Stimulated activated naive CD8-positive, alpha-beta T cell treated with anti-CD3 and anti-CD28 coated beads, Interleukin-15, amount 100 ng/mL, for 72 hours (primary cell): ENCODE measurements at regions not wholly inside any gene's neighbourhood (a gene's known extent, or its start where the extent isn't known, plus 50 kb on each side); places are given as distances from the start of the nearest gene placed in this dataset.
"Not testable (repeated sequence)": the region's sequence is repeated elsewhere in the genome, so short reads cannot be mapped to it uniquely, and the experiment has no call there.

Source experiments
- ATAC-seq: fragments of 150-1000 bp; cut with Tn5 transposase; 2 replicates; pipeline ENCODE4 v1.10.0; 2021; ENCODE audit warnings: mild to moderate bottlenecking, moderate library complexity
- DNase-seq, 2 donors: peaks; one replicate each; pipeline ENCODE4 v3.0.0; 2021 to 2022
- H3K27ac Mint-ChIP-seq, 2 donors: one replicate each; pipeline ENCODE4 v1.8.0; 2022; ENCODE audit warnings: mild to moderate bottlenecking in 2 of 2, mixed read lengths in 2 of 2, moderate library complexity in 2 of 2
- H3K27me3 Mint-ChIP-seq: one replicate; pipeline ENCODE4 v1.8.0; 2022; ENCODE audit warnings: mixed read lengths
- H3K4me1 Mint-ChIP-seq: one replicate; pipeline ENCODE4 v1.8.0; 2022; ENCODE audit warnings: mild to moderate bottlenecking, mixed read lengths
- H3K4me3 Mint-ChIP-seq, 2 donors: one replicate each; pipeline ENCODE4 v1.8.0; 2022; ENCODE audit warnings: mild to moderate bottlenecking in 2 of 2, mixed read lengths in 2 of 2, moderate library complexity in 1 of 2
- H3K9me3 Mint-ChIP-seq, 2 donors: one replicate each; pipeline ENCODE4 v1.8.0; 2022; ENCODE audit warnings: mixed read lengths in 2 of 2

DNA sequence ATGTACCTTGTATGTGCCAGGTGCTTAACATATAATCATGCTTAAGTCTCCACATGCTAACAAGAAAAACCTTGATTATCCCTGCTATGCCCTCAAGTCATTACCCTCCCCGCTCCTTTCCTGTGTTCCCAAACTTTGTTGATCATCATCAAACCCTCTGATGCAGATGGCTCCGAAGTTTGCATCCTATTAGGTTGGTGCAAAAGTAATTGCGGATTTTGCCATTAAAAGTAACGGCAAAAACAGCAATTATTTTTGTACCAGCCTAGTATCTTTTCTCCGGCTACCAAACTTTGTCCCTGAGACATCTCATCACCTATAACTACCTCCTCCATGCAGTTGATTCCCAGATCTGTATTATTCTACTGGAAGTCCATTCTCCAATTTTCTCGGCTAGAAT, 142.6 kb downstream of the OTOP1 start:
- ATAC-seq, H3K27ac Mint-ChIP-seq, DNase-seq, H3K4me3 Mint-ChIP-seq, H3K9me3 Mint-ChIP-seq, H3K4me1 Mint-ChIP-seq: not testable (repeated sequence)
- peaks cover 37% of the 10 kb centered on the region for H3K27me3 Mint-ChIP-seq

- H3K27ac Mint-ChIP-seq, H3K4me3 Mint-ChIP-seq, H3K9me3 Mint-ChIP-seq, H3K4me1 Mint-ChIP-seq, ATAC-seq, DNase-seq: not testable (repeated sequence)
- peaks cover 17% of the 10 kb centered on the region for H3K27me3 Mint-ChIP-seq
Observed at GRCh38 chr4:4089716-4090419, 136.9 kb downstream of the OTOP1 start.

DNA sequence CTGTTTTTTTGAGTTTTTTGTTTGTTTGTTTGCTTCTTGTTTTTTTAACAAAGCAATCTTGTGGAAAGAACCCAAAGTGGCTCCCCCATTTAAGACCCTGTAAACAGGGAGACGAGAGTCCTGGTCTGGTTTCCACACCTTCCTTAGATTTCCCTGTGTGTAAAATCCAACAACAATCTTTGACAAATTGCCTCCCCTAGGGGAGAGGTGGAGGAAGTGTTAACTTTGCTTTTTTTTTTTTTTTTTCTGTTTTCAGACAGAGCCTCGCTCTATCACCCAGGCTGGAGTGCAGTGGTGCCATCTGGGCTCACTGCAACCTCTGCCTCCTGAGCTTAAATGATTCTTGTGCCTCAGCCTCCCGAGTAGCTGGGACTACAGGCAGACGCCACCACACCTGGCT, 136.0 kb downstream of the OTOP1 start:
- not testable (repeated sequence) for H3K4me1 Mint-ChIP-seq, H3K9me3 Mint-ChIP-seq, ATAC-seq, H3K4me3 Mint-ChIP-seq, H3K27ac Mint-ChIP-seq, H3K27me3 Mint-ChIP-seq, DNase-seq

GRCh38 chr4:4092159-4092558, 134.6 kb downstream of the OTOP1 start:
- not testable (repeated sequence) for DNase-seq, H3K27ac Mint-ChIP-seq, H3K4me1 Mint-ChIP-seq

GRCh38 chr4:4099610-4100009, 127.1 kb downstream of the OTOP1 start:
- H3K9me3 Mint-ChIP-seq, ATAC-seq, H3K27ac Mint-ChIP-seq, DNase-seq, H3K4me1 Mint-ChIP-seq, H3K4me3 Mint-ChIP-seq: not testable (repeated sequence)
- H3K27me3 Mint-ChIP-seq, result peaks cover 13% of the 10 kb centered on the region

More at GRCh38 chr4:4092159-4092558, 134.6 kb downstream of the OTOP1 start:
- H3K27me3 Mint-ChIP-seq, ATAC-seq, H3K9me3 Mint-ChIP-seq, H3K4me3 Mint-ChIP-seq: not testable (repeated sequence)

- Mint-ChIP-seq H3K27me3 (peaks cover 57% of the 10 kb centered on the region), H3K4me3 (peak overlapping the region; percentile 80 to 83), H3K4me1 (peaks cover 13% of the 10 kb centered on the region)
- H3K27ac Mint-ChIP-seq, H3K9me3 Mint-ChIP-seq, DNase-seq: not testable (repeated sequence)
- peak; percentile 52 for ATAC-seq
Observed at GRCh38 chr4:4106923-4107322, 119.8 kb downstream of the OTOP1 start.

- not testable (repeated sequence) for H3K9me3 Mint-ChIP-seq, H3K27ac Mint-ChIP-seq
- ATAC-seq (peak; percentile 45), DNase-seq (peak; percentile 29 to 79)
- peak overlapping the region in 1 of 2 donors; percentile 80 for H3K4me3 Mint-ChIP-seq
- H3K4me1 Mint-ChIP-seq, result peaks cover 13% of the 10 kb centered on the region
- peaks cover 51% of the 10 kb centered on the region for H3K27me3 Mint-ChIP-seq
Observed at GRCh38 chr4:4107411-4108107, 119.2 kb downstream of the OTOP1 start.

GRCh38 chr4:4115381-4115780, 111.3 kb downstream of the OTOP1 start:
- not testable (repeated sequence) for DNase-seq, H3K4me3 Mint-ChIP-seq, H3K27ac Mint-ChIP-seq, H3K4me1 Mint-ChIP-seq, H3K9me3 Mint-ChIP-seq, H3K27me3 Mint-ChIP-seq, ATAC-seq

DNA sequence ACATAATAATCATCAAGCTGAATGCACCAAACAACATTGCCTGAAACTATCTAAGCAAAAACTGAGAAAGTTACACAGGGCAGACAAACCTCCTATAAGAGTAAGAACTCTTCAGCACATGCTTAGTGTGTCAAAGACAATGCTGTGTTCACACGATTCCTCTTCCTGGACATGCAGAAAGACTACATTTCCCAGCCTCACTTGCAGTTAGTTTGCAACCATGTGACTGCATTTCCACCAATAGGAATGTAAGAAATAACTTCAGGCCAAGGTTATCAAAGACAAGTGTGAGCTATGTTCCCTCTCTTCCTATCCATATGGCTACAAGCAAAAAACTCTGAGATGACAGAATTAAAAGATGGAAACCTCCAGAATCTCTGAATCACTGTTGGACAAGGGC, 109.8 kb downstream of the OTOP1 start:
- DNase-seq, result not testable (repeated sequence)

GRCh38 chr4:4134368-4134767, 92.4 kb downstream of the OTOP1 start:
- not testable (repeated sequence) for H3K27ac Mint-ChIP-seq, H3K27me3 Mint-ChIP-seq, H3K9me3 Mint-ChIP-seq, H3K4me3 Mint-ChIP-seq, H3K4me1 Mint-ChIP-seq, ATAC-seq, DNase-seq

More for the DNA sequence above, 109.8 kb downstream of the OTOP1 start:
- H3K27me3 Mint-ChIP-seq, H3K4me1 Mint-ChIP-seq, H3K27ac Mint-ChIP-seq, H3K4me3 Mint-ChIP-seq, ATAC-seq, H3K9me3 Mint-ChIP-seq: not testable (repeated sequence)

DNA sequence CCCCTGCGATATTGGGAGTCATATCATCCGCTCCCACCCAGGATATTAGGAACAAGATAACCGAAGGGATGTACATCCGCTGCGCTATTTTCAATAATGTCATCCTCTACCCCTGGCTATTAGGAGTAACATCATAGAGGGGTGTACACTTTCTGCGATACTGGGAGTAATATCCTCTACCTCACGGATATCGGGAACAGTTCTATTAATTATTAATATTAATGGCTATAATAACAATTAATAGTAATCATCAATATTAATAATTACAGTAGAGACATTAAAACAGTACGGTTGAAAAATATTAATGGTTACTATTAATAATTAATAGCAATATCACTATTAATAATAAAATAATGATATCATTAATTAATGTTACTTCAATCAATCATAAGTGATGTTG, 90.1 kb downstream of the OTOP1 start:
- not testable (repeated sequence) for DNase-seq, H3K27ac Mint-ChIP-seq, ATAC-seq, H3K4me3 Mint-ChIP-seq, H3K4me1 Mint-ChIP-seq, H3K9me3 Mint-ChIP-seq, H3K27me3 Mint-ChIP-seq
